C4-2B (cell line): ENCODE measurements at regions not wholly inside any gene's neighbourhood (a gene's known extent, or its start where the extent isn't known, plus 50 kb on each side); places are given as distances from the start of the nearest gene placed in this dataset.

Experiments used
- ZFX ChIP-seq: fragments of 450-650 bp; IDR thresholded peaks from 2 replicates; pipeline ENCODE4 v1.6.1; 2017
- TF ChIP-seq, protein P1 (sequence below): fragments of 450-650 bp; conservative IDR thresholded peaks from 2 replicates; pipeline ENCODE4 v1.5.1; 2017; ENCODE audit warnings: mild to moderate bottlenecking

GRCh38 chr1:189779034-189779433 lies 698.6 kb downstream of the BRINP3 start:
- no peak for TF ChIP-seq ZFX
- TF ChIP-seq, protein P1, sequence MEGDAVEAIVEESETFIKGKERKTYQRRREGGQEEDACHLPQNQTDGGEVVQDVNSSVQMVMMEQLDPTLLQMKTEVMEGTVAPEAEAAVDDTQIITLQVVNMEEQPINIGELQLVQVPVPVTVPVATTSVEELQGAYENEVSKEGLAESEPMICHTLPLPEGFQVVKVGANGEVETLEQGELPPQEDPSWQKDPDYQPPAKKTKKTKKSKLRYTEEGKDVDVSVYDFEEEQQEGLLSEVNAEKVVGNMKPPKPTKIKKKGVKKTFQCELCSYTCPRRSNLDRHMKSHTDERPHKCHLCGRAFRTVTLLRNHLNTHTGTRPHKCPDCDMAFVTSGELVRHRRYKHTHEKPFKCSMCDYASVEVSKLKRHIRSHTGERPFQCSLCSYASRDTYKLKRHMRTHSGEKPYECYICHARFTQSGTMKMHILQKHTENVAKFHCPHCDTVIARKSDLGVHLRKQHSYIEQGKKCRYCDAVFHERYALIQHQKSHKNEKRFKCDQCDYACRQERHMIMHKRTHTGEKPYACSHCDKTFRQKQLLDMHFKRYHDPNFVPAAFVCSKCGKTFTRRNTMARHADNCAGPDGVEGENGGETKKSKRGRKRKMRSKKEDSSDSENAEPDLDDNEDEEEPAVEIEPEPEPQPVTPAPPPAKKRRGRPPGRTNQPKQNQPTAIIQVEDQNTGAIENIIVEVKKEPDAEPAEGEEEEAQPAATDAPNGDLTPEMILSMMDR: no peak
